Glomerular visceral epithelial cell (primary cell): ENCODE measurements at regions not wholly inside any gene's neighbourhood (a gene's known extent, or its start where the extent isn't known, plus 50 kb on each side); places are given as distances from the start of the nearest gene placed in this dataset.
"Not testable (repeated sequence)": the region's sequence is repeated elsewhere in the genome, so short reads cannot be mapped to it uniquely, and the experiment has no call there.

Experiments
- DNase-seq: peaks from one replicate; pipeline ENCODE4 v3.0.0-alpha.2; 2016; ENCODE audit errors: extremely low spot score

DNA sequence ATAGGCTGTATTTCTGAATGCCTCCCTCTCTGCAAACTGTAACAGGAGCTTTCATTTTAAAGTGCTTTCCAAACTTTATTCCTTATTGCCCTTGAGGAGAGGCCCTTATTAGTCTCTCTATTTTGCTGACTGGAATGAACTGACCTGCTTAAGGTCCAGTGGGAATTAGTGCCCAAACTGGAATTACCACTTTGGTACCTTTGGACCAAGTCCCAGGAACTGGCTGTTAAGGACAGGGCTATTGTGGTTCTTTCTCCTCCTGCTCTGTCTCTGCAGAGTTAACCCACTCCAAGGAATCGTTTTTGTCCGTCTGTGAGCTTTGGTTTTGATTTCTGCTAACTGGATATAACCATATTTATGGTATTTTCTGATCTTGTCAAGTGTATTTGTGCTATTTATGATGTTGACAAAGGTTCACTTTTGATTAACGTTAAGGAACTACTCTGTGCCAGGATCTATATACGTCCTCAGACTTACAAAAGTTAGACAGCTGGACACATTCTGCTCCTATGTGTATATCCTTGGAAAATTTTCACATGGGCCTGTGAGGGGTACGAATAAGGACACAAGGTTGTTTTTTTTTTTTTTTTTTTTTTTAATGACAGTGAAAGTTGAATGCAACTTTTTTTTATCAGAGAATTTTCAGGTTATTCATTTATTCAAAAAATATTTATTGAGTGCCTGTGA lies 189.1 kb upstream of the ANKRD55 start:
- no peak for DNase-seq

DNA sequence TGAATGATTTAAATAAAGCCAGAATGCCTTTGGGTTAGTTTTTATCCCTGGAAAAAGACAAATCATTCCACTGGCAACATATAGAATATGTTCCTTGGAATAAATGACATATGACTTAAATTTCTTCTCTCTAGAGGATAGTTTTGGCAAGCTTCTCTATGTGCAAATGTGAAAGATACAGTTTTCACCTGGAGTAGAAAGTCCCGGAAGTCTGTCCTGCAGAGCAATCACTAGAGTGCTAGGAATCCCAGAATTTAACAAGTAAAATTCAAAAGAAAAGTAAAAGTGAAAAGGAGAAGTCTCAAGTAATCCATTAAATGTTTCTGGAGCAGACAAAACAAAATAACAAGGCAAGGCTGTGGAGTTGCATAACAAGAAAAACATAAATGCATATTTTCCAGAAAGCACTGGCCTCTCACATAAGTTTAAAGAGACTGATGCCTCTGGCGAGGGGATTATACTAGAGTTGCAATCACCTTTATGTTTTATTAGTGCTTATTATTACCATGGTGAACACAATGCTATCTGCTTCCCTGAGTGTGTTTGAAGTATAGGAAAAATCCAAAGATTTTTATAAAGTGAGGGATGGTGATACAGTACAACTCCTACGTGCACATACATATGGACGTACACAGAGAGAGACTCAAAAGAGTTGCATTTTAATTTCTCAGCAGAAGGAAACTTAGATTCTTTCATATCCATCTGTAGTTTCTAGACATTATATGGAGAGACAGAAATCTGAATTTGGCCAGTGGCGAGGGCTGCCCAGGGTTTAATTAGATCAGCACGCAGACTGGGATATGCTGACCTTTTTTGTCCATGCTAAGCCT lies 188.3 kb upstream of the ANKRD55 start:
- DNase-seq: no peak

DNA sequence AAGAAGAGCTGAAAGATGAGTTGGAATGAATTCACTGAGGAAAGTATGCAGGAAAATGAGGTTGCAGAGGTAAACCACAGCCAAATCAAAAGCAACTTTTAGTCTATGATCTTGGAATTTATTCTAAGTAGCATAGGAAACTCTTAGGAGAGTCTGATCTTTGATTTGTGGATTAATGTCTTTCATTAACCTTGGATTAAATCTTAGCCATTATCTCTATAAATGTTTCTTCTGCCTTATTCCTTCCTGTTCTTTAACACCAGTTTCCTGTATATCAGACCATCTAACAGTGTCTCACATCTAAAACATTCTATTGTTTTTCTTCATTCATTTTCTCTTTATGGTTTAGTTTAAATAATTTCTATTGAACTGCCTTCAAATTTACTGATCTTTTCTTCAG lies 187.2 kb upstream of the ANKRD55 start:
- DNase-seq: no peak

DNA sequence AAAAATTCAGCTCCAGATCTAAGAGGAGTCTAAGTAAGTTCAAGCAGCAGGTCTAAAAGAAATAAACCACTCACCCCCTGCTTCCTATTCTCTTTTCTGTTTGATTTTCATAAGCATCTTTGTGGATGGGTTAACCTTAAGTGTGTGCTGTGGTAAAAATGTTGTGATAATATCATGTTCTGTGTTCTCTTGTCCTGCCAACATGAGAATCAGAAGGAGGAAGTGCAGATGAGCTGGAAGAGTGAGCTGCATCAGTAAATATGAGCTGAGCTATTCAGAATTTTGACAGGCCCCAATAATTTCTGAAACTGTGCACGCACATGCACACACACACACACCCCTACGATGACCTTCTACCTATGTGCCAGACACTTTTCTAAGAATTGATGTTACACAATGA lies 186.5 kb upstream of the ANKRD55 start:
- no peak for DNase-seq

DNA sequence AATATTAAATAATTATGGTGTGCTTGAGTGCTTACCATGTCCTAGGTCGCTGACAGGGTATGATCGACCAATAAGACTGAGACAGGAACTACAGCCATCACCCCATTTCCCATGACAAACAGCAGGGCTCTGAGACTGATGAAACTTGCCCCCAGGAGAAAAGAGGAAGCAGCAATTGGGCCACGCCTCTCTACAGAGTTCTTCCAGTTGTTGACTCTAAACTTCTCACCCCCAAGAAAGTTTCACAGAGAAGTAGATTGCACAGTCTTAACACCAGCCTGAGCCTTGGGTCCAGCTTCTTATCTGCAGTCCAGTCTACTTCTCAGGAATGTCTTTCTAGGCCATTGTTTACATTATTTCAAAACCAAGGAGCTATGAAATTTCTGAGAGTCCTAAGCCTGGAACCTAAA lies 182.2 kb upstream of the ANKRD55 start:
- no peak for DNase-seq

DNA sequence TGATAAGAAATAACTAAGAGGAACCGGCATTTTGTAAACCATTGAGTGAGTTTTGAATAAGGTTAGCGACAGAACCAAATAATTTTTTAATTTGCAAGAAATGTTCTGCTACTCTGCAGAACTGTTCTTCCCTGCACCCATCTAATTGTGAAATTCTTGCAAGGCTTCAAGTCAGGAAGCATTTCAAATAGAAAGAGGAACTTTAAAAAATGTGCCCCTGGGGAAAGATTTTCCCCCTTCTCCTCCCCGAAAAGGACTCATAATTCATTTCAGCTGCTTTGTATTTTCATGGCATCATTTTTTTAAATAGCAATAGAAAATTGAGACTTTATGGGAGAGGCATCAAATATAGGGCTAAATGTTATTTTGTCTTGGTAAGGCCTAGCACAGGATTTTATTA lies 180.9 kb upstream of the ANKRD55 start:
- DNase-seq: no peak

DNA sequence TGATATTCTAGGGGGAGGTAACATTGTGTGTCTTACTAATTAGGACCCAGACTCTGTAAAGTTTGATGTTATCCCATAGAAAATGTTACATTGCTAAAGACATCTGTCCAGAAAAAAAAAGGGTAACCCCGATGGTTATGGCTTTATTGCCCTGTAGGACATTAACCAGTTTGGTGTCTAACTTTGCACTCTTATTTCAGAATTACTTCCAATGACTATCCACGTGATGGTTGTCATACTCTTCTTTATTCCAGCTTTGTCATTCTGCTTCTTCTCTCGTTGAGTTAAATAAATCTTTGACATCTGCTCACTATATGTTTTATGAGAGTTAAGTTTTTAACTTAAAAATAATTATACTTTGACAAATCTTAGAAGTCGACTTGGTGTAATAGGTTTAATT lies 180.4 kb upstream of the ANKRD55 start:
- DNase-seq: no peak

DNA sequence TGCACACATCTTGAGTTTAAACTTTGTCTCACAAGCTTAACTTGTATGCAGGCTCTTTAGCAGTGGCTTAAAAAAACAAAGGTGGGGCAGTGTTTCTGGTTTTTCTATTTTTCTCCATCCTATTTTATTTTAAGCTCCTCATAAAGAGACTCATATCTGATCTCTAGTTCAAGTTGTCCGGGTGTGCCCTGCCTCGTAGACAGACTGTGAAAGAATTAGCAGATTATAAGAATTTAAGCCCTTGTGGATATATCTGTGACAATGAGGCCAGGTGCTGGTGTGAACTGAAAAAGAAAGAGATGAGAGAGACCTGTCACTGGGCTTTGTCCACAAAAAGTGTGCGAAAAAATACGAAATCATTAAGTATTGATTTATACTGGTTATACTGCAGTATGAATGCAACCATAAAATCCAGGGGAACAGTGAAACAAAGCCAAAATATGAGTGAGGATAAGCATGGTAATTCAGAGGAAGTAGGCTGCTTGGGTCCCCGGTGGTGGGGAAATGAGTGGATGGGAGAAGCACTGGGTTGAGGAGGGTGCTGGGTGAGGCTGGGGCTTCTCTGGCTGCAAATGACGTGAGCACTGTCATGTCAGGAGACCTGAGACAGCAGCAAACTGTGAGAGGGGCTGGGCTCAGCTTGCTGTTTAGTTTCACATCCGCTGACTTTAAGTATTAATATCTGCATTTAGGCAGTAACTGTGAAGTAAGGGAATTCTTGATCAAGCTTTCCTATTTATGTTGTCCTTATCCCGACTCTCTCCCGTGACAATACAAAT lies 179.7 kb upstream of the ANKRD55 start:
- DNase-seq: no peak

DNA sequence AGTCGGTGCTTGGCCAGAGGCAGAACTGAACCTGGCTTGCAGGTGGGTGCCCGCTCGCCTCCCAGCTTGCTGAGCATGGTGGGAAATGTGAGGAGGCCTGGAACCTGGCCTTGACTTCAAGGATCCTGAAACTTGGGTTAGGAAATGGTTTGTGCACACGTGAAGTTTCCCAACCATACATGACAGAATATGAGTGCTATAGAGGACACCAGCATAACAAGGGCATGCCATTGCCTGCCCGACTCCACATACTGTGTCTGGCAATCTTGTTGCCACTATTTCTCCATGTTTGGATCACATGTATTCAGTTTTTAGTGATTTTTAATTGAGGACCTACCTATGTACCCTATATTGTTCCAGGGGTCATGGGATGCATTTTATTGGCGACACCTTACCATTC lies 177.6 kb upstream of the ANKRD55 start:
- no peak for DNase-seq

DNA sequence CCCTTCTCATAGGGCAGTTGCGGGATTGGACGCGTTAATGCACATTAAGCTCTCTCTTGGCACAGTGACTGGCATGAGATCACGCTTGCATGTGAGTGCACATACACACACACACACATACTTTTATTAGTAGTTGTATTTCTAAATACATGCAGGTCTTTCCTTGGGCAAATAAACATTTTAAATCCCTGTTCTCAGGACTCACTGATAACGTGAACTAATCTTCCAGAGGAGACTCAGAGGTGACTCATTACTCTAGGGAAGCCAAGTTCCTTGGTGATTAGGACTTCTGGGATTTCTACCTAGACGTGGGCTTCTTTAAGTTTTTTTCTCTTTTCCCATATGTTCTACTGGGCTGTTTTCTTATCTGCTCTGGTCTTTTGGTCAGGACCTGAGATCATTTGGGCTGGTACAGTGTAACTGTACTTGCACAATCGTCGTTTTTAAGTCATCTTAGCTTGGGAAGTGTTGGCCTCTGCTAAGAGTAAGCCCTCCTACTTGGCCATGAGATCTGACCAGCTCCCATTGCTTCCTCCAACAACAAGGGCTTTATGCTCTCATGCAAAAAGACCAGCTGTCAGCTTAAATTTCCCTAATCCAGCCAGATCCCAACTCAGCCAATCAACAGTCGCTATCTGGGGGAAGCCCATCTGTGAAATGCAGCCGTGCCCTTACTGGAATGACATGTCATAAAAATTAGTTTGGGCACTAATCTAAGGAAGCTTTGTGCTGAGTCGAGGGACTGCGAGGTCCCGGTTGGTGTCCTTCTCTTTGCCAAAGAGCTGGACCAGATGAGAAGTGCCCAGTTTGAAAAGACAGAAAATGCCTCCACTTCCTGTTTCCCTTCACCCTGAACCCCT lies 176.4 kb upstream of the ANKRD55 start:
- DNase-seq: peak; percentile 48

DNA sequence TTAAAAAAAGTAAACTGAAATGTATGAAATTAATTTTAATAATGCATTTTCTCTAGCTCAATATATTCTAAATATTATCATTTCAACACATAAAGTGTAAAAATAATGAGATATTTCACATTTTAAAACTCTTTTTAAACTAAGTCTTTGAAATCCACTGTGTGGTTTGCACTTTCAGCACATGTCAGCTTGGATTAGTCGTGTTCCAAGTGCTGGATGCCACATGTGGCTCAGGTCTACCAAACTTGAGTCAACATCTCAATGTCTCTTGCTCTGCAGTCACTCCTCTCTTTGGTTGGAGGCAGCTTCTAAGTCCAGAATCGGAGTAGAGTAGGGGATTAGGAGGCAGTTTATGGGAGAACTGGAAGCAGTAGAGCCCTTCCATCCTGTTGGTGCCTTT lies 173.7 kb upstream of the ANKRD55 start:
- DNase-seq: no peak

DNA sequence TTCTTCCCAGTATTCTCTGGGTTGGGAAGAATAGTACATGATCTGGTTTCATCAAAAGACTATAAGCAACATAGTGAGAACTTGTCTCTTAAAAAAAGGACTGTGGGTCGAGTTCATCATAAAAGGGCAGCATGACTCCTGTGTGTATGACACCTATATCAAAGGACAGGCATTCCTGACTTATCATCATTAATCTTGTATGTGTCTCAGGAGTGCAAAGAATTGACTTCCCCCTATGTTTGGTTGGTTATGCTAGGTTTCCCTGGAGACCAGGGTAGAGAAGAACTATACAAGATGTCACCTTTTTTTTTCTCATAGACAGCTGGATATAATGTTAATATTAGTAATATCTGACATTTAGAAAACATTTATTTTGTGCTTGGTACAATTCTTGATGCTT lies 173.1 kb upstream of the ANKRD55 start:
- DNase-seq: peak; percentile 16

DNA sequence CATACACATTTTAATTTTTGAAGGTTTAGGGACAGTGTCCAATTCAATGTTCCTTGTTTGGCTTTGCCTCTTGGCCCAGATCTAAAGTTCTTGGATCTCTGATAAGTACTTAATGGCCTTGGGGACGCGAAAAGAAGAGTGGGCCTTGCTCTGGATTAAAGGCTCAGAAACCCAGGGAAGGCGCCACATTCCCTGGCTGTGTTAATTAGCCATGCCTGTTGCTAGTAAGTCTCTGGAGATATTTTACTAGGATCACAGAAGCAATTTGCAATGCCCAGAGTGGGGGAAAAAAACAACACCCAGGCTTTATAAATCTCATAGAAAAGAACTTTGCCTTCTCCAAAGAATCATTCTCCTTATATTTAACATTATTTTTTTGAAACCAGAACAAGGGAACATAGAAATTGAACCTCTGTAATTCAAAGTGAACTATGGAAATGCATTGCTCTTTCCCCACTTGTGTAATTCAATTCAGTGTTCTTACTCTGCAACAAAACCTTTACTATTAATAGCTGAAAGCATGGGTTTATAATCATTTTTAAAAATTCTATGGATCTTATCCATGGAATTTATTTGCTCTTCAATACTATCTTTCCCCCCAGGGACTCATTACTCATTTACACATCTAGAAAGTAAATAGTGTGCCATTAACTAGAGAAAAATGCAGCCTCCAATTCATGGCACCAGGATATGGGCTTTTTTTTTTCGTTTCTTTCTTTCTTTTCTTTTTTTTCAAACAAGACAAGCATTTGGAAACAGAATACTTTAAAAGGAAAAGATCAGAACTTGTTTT lies 172.2 kb upstream of the ANKRD55 start:
- DNase-seq: no peak

DNA sequence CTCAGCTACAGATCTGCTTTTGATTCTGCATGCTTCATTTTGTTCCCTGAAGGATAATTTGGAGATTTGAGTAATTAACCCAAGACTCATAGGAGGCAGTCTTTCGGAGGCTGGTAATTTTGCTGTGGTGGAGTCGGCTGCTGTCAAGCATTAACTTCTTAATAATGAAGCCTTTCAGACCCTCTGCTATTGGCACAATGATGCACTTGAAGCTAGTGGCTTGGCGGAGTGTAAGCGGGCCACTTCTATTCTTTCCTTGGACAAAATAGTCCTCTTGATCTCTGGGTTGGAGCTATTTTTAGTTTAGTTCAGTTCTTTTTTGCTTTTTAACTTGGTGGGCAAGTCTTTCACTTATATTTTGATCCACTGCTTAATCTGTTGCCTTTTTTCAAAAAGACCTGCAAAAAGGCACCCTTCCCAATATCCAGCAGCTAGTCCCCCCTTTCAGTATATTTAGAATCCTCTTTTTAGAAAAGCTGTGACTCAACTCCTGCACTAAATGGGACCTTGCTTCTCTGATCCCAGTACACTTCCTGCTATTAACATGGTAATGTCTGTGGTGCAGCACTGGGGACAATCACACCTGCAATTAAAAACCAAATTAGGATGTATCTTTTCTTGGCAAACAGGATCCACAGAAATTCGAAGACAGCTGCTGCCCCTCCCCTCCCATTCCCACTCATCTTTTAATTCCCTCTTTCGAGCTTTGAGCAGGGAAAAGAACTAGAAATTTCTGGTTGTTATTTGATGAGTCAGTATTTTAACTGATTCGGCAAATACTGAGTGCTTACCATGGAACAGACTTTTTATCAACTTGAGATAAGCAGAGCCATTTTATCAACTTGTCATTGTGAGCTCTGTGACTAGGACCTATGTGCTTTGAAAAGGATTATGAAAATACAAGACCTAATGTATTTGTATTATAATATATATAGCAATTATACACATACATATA lies 169.4 kb upstream of the ANKRD55 start:
- DNase-seq: no peak

DNA sequence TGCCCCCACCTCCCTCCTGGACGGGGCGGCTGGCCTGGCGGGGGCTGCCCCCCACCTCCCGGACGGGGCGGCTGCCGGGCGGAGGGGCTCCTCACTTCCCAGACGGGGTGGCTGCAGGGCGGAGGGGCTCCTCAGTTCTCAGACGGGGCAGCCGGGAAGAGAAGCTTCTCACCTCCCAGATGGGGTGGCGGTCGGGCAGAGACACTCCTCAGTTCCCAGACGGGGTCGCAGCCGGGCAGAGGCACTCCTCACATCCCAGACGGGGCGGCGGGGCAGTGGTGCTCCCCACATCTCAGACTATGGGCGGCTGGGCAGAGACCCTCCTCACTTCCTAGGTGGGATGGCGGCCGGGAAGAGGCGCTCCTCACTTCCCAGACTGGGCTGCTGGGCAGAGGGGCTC lies 164.7 kb upstream of the ANKRD55 start:
- DNase-seq: not testable (repeated sequence)

DNA sequence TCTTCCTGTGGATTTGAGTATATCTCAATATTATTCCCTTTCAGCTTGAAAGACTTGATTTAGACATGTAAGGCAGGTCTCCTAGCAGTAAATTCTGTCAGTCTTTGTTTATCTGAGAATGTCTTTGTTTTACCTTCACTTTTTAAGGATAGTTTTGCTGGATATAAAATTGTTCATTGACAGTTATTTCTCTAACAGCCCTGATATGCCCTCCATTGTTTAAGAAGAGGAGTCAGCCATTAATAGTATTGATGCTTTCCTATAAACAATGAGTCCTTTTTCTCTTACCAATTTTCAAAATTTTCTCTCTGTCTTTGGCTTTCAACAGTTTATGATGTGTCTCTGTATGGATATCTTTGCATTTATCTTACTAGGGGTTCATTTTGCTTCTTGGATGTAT lies 163.5 kb upstream of the ANKRD55 start:
- DNase-seq: no peak

DNA sequence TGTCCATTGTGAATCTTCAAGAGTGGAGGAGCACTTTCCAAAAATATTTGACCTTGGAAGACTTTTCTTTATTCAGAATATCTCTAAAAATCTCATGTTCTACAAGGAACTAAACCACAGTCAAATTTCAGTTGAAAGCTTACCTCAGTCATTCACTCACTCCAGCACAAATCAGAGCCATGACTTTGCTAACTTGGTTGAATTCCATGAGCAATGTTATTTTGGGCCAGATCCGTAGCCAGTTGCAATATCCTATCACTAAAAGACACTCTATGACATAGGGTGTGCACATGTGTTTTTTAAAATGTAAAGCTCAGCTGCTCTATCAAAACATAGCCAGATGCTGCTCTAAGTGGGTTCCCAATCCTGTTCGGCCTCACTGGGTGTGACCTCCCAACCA lies 156.1 kb upstream of the ANKRD55 start:
- DNase-seq: no peak

DNA sequence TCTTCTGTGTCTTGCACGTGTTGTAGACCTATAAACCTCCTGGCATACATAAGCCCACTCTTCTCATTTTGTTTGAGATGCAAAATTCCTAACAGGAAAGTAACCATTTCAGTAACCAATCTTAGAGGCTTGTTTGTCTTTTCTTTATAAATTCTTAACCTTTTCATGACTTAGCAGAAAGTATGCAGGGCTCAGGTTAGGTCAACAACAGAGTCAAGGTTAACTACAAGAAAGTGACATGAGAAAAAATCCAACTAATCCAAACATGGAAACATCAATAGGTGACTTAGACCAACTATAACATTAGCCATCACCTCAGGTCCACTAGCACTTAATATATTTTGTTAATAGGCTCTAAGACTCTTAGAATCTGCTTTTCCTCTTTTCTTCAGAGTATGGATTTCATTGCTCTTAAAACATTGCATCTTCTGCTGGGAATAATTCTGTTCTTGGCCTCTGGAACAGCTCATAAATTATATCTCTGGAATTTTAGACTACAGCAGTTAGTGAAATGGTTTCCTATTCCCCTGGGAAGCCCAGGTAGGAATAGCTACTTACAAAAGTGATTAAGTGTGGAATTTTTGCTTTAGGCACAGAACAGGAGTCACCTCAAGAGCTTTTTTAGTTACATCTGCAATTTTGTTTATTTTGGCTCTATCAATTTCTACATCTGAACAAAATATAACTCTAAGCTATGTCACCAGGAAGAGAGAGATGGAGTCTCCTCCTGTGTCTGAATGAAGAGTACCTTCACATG lies 155.3 kb upstream of the ANKRD55 start:
- DNase-seq: no peak

DNA sequence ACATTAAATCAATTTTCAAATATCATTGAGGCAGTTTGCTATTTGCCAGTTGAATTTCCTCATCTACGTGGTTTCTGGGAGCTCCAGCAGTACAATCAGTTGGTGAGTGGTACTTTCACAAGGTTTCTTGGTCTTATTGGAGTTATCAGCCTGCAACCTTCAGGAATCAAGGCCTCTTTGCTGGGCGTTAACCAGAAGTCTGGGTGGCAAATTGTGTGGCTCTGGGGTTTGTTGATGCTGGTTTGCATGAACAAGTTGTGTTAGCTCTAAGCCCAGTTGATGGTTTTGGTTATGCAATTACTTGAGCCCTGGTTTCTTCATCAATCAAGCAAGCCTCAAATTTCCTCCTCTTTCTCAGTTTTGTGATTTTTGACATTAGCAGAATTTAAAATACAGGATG lies 152.9 kb upstream of the ANKRD55 start:
- no peak for DNase-seq
